HG02588 (cell line): ENCODE measurements at regions not wholly inside any gene's neighbourhood (a gene's known extent, or its start where the extent isn't known, plus 50 kb on each side); places are given as distances from the start of the nearest gene placed in this dataset.

Experiments used
- ATAC-seq: cut with Tn5 transposase; IDR thresholded peaks from one replicate; pipeline ENCODE4 v1.9.1; 2021; ENCODE audit warnings: mild to moderate bottlenecking, moderate library complexity; ENCODE audit not compliant: unreplicated experiment

DNA sequence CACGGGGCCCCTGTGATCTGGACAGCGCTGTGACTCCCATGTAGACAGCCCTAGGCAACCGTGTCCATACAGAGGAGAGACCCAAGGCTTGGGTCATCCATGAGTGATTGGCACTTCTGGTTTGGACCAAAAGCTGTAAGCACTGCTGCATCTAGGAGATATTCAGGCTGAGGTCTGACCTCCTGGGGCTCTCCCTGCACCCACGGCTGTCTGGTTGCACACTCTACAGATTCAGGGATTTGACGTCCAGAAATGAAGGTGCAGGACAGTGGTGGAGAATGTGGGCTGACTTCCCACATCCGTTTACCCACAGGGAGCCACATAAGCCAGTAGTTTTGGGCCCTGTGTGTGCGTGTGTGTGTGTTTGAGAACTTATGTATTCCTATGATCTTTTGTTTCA lies 76.2 kb upstream of the ARHGEF7 start:
- ATAC-seq, result no peak

GRCh38 chr13:111037927-111038326 lies 77.2 kb upstream of the ARHGEF7 start:
- ATAC-seq, result no peak

- ATAC-seq, result no peak
Measured at GRCh38 chr13:111036665-111037064, 78.4 kb upstream of the ARHGEF7 start.

- no peak for ATAC-seq
Measured at GRCh38 chr13:111035861-111036260, 79.2 kb upstream of the ARHGEF7 start.

GRCh38 chr13:111034811-111035210 lies 80.3 kb upstream of the ARHGEF7 start:
- ATAC-seq, result no peak

GRCh38 chr13:111033172-111034130 lies 81.7 kb upstream of the ARHGEF7 start:
- ATAC-seq, result no peak

- no peak for ATAC-seq
Measured at GRCh38 chr13:111031531-111031961, 83.6 kb upstream of the ARHGEF7 start.

DNA sequence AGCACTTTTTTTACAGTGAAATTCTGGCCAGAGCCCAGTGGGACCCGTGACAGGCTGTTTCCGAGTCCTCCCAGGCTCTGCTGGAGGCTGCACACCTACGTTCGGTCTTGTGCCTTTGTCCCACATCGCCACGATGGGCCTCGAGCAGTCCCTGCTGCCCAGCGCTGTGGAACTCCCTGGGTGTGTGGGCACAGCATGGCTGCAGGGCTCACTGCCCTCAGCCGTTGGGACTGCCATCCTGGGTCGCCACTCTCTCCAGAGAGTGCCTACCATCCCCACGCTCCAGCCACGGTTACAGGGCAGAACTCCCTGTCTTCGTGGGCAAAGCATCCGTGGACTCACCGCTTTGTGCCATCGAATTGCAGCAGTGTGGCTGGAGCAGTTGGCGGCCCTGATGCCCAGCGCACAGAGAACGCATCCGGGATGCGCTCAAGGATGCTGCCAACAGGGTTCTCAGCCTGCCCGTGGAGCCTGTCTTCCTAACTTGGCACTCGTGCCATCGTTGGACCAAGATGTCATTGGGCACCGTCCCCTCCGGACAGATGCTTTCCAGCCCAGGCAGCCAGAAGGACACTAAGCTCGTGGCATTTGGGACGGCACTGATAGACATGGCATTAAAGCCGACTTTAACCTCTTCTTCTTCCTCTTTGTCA lies 85.0 kb upstream of the ARHGEF7 start:
- no peak for ATAC-seq

- ATAC-seq, result no peak
Measured at GRCh38 chr13:111027458-111028439, 87.4 kb upstream of the ARHGEF7 start.

DNA sequence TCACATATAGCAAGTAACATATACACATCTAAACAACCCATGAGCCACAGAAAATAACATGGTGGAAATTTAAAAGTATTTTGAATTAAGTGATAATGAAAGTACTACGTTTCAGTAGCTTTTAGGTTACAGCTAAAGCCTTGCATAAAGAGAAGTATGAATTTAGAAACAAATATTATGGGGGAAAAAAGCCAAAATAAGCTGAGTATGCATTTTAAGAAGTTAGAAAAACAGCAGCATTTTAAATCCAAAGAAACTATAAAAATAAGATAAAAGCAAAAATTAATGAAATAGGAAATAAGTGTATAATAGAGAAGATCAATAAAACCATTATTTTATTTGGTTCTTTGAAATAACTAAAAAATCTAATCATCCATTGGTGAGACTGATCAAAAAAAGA lies 89.8 kb upstream of the ARHGEF7 start:
- ATAC-seq, result no peak

- ATAC-seq, result no peak
Measured at GRCh38 chr13:111022886-111023285, 92.2 kb upstream of the ARHGEF7 start.

- ATAC-seq, result no peak
Measured at GRCh38 chr13:111022241-111022640, 92.9 kb upstream of the ARHGEF7 start.

- no peak for ATAC-seq
Measured at GRCh38 chr13:111021270-111021669, 93.8 kb upstream of the ARHGEF7 start.

DNA sequence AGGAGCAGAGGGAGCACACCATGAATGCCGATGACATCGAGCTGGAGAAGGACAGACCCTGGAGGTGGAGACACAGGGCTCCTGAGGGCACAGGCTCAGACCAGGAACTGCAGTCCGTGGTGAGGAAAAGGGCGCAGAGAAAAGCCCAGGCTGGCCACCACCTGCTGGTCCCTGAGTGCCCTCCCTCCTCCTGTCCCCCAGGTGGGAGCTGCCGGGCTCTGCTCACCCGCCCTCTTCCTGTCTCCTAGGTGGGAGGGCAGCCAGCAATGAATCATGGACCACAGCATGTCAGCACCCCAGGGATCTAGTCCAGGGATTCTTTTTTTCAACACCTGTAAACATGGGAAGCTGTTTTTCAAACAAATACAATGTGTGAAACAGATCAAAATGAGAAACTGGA lies 94.6 kb upstream of the ARHGEF7 start:
- ATAC-seq, result no peak

- no peak for ATAC-seq
Measured at GRCh38 chr13:111020021-111020420, 95.1 kb upstream of the ARHGEF7 start.

GRCh38 chr13:111017755-111018459 lies 97.2 kb upstream of the ARHGEF7 start:
- no peak for ATAC-seq

DNA sequence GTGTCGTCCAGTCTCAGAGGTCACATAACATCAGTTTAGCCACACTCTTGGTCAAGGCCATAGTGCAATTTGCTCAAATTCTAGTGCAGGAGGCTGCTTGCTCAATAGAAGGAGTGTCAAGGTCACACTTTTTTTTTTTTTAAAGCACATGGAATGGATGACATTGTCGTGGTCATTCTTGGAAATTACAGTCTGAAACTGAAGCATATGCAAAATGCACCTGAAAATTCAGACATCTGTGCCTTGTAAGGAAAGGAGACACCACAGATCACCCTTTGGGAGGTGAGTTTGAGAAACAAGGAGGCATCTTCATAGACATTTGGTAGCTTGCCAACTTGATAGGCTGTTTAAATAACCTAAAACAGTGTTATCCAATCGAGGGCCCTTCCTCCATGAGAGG lies 98.3 kb upstream of the ANKRD10 start:
- no peak for ATAC-seq

DNA sequence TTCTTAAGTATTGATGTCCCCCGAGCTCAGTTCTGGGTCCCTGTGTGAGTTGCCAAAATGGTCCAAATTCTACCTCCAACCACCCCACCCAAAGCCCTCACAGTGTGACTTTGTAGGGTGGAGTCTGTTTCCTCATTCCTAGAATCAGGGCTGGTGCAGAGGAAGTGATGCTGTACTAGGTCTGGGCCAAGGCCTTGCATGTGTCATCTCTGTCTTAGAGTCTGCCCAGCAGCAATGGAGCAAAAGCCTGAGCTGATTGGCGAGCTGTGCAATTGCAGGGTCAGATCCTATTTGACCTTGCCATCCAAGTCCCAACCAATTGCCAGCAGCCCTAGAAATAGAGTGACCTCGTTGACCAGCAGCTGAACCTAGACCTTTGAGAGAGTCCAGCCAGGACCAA lies 97.0 kb upstream of the ANKRD10 start:
- ATAC-seq, result no peak

- ATAC-seq, result no peak
Measured at GRCh38 chr13:111008351-111008750, 93.5 kb upstream of the ANKRD10 start.

DNA sequence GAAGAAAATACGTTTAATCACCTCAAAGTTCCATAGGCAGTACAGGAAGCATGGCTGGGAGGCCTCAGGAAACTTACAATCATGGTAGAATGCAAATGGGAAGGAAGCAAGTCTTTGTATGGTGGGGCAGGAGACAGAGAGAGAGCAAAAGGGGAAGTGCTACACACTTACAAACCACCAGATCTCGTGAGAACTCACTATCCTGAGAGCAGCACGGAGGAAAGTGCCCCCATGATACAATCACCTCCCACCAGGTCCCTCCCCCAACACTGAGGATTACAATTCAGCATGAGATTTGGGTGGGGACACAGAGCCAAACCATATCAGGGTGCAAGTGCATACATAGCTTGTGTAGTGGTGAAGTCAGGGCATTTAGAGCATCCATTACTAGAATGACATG lies 92.3 kb upstream of the ANKRD10 start:
- ATAC-seq, result no peak
